ENCODE measurements at regions not wholly inside any gene's neighbourhood (a gene's known extent, or its start where the extent isn't known, plus 50 kb on each side); places are given as distances from the start of the nearest gene placed in this dataset.
"Not testable (repeated sequence)": the region's sequence is repeated elsewhere in the genome, so short reads cannot be mapped to it uniquely, and the experiment has no call there.

- FAIRE-seq = no peak
Measured at GRCh38 chr6:94902974-94903628, 674.2 kb upstream of the MANEA start.

GRCh38 chr6:94899191-94899590 is 678.1 kb upstream of the MANEA start:
- FAIRE-seq = no peak

GRCh38 chr6:94894300-94894699 is 683.0 kb upstream of the MANEA start:
- FAIRE-seq = no peak

- FAIRE-seq = no peak
Measured at GRCh38 chr6:94893327-94893726, 684.0 kb upstream of the MANEA start.

GRCh38 chr6:94873819-94874218 is 703.5 kb upstream of the MANEA start:
- FAIRE-seq = not testable (repeated sequence)

GRCh38 chr6:94862112-94862511 is 715.2 kb upstream of the MANEA start:
- no peak for FAIRE-seq

- FAIRE-seq = no peak
Measured at GRCh38 chr6:94859924-94860323, 717.4 kb upstream of the MANEA start.

- FAIRE-seq = not testable (repeated sequence)
Measured at GRCh38 chr6:94856999-94857398, 720.3 kb upstream of the MANEA start.

GRCh38 chr6:94851329-94851728 is 726.0 kb upstream of the MANEA start:
- FAIRE-seq = not testable (repeated sequence)

- FAIRE-seq = no peak
Measured at GRCh38 chr6:94845742-94846141, 731.6 kb upstream of the MANEA start.

- FAIRE-seq = no peak
Measured at GRCh38 chr6:94835264-94835663, 742.1 kb upstream of the MANEA start.

- no peak for FAIRE-seq
Measured at GRCh38 chr6:94813806-94814205, 763.5 kb upstream of the MANEA start.

- no peak for FAIRE-seq
Measured at GRCh38 chr6:94801344-94801743, 776.0 kb upstream of the MANEA start.

- no peak for FAIRE-seq
Measured at GRCh38 chr6:94785514-94785913, 791.8 kb upstream of the MANEA start.

- not testable (repeated sequence) for FAIRE-seq
Measured at GRCh38 chr6:94785081-94785480, 792.3 kb upstream of the MANEA start.

- FAIRE-seq = no peak
Measured at GRCh38 chr6:94769197-94769596, 808.1 kb upstream of the MANEA start.

- no peak for FAIRE-seq
Measured at GRCh38 chr6:94751641-94752329, 825.5 kb upstream of the MANEA start.

- no peak for FAIRE-seq
Measured at GRCh38 chr6:94736236-94736635, 841.1 kb upstream of the MANEA start.

- no peak for FAIRE-seq
Measured at GRCh38 chr6:94735270-94735669, 842.1 kb upstream of the MANEA start.

- no peak for FAIRE-seq
Measured at GRCh38 chr6:94734751-94735150, 842.6 kb upstream of the MANEA start.

GRCh38 chr6:94733066-94733465 is 844.3 kb upstream of the MANEA start:
- FAIRE-seq = no peak

GRCh38 chr6:94727710-94728109 is 849.6 kb upstream of the MANEA start:
- no peak for FAIRE-seq

GRCh38 chr6:94721459-94721858 is 855.9 kb upstream of the MANEA start:
- FAIRE-seq = no peak

- no peak for FAIRE-seq
Measured at GRCh38 chr6:94713446-94713845, 863.9 kb upstream of the MANEA start.

GRCh38 chr6:94698773-94699172 is 878.6 kb upstream of the MANEA start:
- no peak for FAIRE-seq
